ENCODE measurements at regions not wholly inside any gene's neighbourhood (a gene's known extent, or its start where the extent isn't known, plus 50 kb on each side); places are given as distances from the start of the nearest gene placed in this dataset.
A peak's percentile ranks its signal among the peaks of the same experiment; 100 is the strongest.

GRCh38 chr2:41954304-41955291, 93.2 kb upstream of the PKDCC start:
- no peak for DNase-seq (ENCODE audit: low read depth)

DNA sequence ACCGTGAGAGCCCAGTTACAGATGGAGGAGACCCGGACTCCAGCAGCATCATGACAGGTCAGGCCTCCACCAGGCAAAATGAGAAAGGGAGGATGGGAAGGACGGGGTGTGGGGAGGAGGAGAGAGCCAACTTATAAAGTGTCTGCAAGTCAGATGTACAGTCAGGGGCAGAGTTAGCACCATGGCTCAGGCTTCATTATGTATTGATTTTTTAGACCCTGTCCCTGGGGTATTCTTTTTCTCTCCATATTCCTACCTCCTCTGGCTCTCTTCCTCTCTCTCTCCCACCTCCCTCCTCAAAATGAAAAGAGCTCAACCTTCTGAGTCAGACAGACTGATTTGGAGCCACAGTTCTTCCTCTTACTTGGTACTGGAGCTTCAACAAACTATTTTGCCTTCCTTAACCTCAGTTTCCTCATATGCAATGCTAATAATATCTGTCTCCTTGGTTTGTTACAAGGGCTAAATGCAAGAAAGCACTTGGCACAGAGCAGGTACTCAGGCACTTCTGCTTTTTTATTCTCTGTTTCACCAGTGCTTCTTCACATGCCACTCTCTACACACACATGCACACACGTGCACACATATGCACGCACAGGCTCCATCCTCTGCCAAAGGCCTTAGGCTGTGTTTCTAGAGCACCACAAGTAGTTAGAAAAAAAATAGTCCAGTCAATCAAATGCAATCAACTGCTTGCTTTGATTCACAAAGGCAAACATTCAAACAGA, 92.3 kb upstream of the PKDCC start:
- DNase-seq (ENCODE audit: low read depth), result no peak

- DNase-seq (ENCODE audit: low read depth), result no peak
Observed at GRCh38 chr2:41957431-41957830, 90.4 kb upstream of the PKDCC start.

GRCh38 chr2:41958251-41958650, 89.6 kb upstream of the PKDCC start:
- DNase-seq (ENCODE audit: low read depth), result no peak

DNA sequence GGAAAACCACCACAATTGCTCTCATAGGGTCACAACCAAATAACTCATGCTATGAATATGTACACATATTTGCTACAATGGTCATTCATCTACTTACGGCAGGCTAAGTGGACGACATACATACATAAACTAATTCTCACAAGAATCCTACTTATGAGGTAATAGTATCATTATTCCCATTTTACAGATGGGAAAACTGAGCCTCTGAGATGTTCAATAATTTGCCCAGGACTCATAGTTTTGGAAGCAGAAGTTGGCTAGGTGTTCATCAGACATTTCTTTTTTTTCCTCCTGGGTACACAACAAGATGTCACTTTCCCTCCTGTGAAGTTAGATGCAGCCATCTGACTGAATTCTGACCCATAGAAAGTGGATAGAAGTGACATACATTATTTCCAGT, 89.0 kb upstream of the PKDCC start:
- DNase-seq (ENCODE audit: low read depth), result no peak

GRCh38 chr2:41959760-41960159, 88.1 kb upstream of the PKDCC start:
- no peak for DNase-seq (ENCODE audit: low read depth)

DNA sequence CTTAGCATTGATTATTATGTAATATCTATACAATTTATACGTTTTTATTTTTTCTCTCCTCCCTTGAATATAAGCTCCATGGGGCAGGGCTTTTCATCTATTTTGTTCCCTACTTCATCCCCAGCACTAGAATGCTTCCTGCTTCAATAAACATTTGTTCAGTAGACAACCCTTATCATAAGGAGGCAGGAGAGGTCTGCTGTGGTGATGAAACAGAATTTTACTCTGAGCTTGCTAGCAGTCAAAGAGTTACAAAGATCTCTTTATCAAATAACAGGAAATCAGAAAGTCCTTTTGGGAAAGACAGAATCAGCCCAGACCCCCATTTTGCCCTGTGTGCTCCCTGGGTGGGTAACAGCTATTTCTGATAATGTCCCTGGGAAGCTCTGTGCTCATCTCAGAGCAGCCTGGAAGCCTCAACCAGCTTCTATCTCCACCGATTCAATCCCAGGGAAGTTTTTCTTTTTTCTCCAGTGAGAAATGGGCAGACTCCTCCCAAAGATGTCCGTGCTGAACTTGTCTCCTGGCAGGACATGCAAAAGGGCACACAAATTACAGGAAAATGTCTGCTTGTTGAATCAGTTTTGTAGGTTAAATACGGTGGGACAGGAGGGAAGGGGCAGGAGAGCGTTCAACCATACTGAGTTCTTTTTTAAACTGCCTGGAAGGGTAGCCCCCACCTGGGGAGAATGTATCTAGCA, 84.7 kb upstream of the PKDCC start:
- peak; percentile 24 for DNase-seq (ENCODE audit: low read depth)

DNA sequence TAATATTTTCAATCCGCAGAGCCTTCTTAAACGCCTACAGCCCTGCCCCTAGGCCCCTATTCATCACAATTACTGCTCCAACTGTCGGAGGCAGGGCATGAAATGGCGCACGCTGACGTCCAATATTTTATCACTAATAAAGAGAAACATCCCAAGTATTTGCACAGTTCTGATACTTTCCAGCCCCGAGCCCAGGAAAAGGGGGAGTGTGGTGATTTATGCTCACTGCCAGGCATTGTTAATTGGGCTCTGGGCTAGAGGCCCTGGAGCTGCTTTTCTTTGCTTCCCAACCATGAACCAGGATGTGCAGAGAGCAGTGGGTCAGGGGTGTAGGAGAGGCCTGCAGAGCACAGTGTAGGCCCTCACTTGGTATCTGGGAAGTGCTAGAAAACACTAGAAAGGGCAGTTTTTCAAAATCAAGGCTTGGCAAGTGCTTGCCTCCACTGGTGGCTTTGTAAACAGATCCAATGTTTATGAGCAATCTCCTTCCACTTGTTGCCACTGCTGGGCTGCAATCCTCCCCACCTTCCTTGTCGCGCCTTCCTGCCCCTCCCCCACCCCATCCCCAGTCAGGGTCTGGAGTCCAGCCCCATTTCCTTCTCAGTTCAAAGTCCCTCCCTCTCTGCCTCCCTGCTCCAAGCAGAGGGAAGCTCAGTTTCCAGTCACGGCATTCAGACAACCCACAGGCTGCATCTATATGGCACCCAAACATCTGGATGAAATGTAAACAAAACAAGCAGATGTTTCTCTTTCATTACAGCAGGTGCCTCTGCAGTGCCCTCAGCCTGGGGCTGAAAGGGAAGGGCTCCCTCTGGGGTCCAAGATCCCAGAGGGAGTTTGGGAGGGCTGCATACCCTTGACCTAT, 83.9 kb upstream of the PKDCC start:
- peak; percentile 24 for DNase-seq (ENCODE audit: low read depth)

GRCh38 chr2:41965173-41965908, 82.5 kb upstream of the PKDCC start:
- DNase-seq (ENCODE audit: low read depth), result no peak

- DNase-seq (ENCODE audit: low read depth), result peak; percentile 79
Observed at GRCh38 chr2:41965909-41966295, 81.9 kb upstream of the PKDCC start.

DNA sequence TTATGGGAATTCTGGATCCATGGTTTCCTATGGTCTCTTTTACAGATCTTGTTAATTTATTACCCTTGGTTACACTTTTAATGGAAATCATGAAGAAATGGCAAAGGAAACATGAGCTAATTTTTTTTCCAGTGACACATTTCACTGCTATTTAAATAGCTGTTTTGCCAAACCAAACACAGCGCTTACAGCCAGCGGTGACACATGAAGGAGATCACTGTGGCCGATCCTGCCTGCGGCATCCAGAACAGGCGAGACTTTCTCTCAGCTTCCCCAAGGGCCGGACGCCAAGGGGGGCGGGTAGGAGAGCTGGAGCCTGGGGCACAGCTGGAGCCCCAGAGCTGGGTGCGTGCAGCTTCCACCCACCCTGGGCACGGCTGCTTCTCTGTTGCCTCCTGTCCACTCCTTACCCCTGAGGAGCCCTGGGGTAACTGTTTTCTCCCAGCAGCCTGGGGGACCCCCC, 81.4 kb upstream of the PKDCC start:
- peak; percentile 98 for DNase-seq (ENCODE audit: low read depth)

DNA sequence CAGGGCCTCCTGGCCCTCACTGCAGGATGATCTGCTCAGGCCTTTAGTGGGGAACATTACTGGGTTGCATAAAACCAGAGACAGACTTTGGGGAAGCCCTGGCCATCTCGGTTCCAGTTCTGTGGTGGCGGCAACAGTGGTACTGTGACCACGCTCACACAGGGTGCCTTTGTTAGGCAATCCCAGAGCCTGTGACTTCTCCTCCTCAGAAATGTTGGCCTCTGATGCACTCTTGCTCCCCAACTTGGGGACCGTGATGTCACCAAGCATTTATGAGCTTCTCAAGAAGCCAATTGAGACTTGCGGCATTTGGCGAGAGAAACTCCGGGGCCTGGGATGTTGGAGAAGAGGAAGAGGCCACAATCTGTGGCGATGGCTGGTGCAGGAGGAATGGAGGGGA, 80.9 kb upstream of the PKDCC start:
- no peak for DNase-seq (ENCODE audit: low read depth)

GRCh38 chr2:41967476-41968181, 80.2 kb upstream of the PKDCC start:
- DNase-seq (ENCODE audit: low read depth), result no peak

- no peak for DNase-seq (ENCODE audit: low read depth)
Observed at GRCh38 chr2:41968182-41968578, 79.6 kb upstream of the PKDCC start.

DNA sequence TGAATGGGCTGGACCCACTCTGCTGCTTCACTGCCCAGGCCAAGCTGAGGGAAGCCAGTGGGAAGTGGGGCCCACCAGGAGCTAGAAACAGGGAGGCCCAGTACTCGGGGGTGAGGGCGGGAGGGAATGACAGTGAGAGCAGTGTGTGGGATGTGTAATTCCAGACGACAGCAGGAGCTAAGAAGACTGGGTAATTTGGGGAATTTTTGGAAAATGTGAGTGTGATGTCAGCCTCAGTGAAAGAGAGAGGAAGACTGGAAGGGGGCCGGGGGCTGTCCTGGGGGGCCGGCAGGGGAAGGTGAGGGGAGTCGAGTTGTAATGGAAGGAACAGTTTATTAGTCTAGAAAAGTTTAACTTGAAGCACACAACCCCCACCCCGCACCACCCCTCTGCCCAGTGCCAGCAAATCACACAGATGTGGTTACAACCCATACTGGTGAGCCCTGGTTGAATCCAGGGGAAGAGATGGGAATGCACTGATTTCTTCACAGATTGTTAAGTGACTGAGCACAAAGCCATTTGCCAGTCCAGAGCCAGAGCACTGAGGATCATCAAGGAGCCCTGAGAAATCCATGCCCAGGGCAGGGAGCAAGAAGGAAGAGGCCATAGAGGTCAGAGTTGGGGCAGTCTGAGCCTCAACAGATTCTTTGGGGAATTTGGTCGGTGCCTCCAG, 76.7 kb upstream of the PKDCC start:
- peak; percentile 14 for DNase-seq (ENCODE audit: low read depth)

- peak; percentile 39 for DNase-seq (ENCODE audit: low read depth)
Observed at GRCh38 chr2:41972179-41972578, 75.6 kb upstream of the PKDCC start.

DNA sequence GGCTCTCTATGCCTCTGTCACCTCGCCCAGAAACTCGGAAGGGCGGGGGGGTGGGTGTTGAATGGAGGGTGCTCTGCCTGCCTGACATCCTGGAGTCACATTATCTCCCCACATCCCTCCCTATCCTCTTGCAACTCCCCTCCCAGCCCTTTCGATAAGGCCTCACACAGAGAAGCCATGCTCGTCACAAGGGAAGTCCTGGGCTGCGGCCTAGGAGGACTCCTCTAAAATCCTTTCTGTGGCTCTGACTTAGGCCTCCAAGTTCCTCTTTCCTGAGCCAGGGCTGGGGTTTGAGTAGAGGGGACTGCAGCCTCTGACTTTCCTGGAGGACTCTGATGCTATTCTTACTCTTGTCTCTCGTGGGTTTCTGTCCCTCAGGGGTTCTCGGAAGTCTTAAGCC, 75.0 kb upstream of the PKDCC start:
- no peak for DNase-seq (ENCODE audit: low read depth)

DNA sequence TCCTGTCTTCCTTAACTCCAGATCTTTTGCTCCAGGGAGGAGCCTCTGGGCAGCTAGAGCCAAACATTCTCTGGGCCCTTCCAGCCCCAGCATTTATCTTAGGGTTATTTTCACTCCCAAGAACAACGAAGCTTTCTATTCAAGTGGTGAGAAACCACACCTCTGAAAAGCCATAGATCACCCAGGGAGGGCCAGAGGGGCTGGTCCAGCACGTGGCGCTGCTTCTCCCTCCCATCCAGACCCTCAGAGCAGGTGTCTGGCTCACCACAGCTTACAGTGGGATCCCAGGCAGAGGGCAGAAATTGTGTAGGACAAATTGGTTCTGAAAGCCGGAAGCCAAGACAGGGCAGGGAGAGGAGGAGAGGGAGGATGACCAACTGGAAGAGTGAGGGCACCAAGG, 74.0 kb upstream of the PKDCC start:
- DNase-seq (ENCODE audit: low read depth), result no peak

GRCh38 chr2:41981417-41981816, 66.4 kb upstream of the PKDCC start:
- DNase-seq (ENCODE audit: low read depth), result no peak

All from iris pigment epithelial cell (primary cell).